Left renal pelvis (tissue), 4 donors: ENCODE measurements at regions not wholly inside any gene's neighbourhood (a gene's known extent, or its start where the extent isn't known, plus 50 kb on each side); places are given as distances from the start of the nearest gene placed in this dataset.
"Not testable (repeated sequence)": the region's sequence is repeated elsewhere in the genome, so short reads cannot be mapped to it uniquely, and the experiment has no call there.

Source experiments
- DNase-seq, 4 donors: peaks; one replicate each; pipeline ENCODE4 v3.0.0-alpha.2; 2013; ENCODE audit warnings: low read depth in 4 of 4, low spot score in 3 of 4

- no peak for DNase-seq
These were observed 201.8 kb upstream of the AGR3 start for GRCh38 chr7:17083392-17084165.

- DNase-seq, result no peak
These were observed 202.3 kb upstream of the AGR3 start for GRCh38 chr7:17084166-17084475.

GRCh38 chr7:17085186-17085585, 203.4 kb upstream of the AGR3 start:
- no peak for DNase-seq

GRCh38 chr7:17086403-17086802, 204.6 kb upstream of the AGR3 start:
- DNase-seq, result no peak

- no peak for DNase-seq
These were observed 207.7 kb upstream of the AHR start for GRCh38 chr7:17090751-17091150.

- DNase-seq, result no peak
These were observed 205.0 kb upstream of the AHR start for GRCh38 chr7:17093461-17093860.

- no peak for DNase-seq
These were observed 203.4 kb upstream of the AHR start for GRCh38 chr7:17094963-17095574.

GRCh38 chr7:17095931-17096330, 202.5 kb upstream of the AHR start:
- no peak for DNase-seq

- no peak for DNase-seq
These were observed 200.7 kb upstream of the AHR start for GRCh38 chr7:17097668-17098297.

- DNase-seq, result no peak
These were observed 199.9 kb upstream of the AHR start for GRCh38 chr7:17098515-17098914.

GRCh38 chr7:17099083-17099973, 199.1 kb upstream of the AHR start:
- DNase-seq, result no peak

- not testable (repeated sequence) for DNase-seq
These were observed 198.4 kb upstream of the AHR start for GRCh38 chr7:17099974-17100509.

- no peak for DNase-seq
These were observed 197.2 kb upstream of the AHR start for GRCh38 chr7:17101207-17101696.

GRCh38 chr7:17103170-17103569, 195.3 kb upstream of the AHR start:
- no peak for DNase-seq

GRCh38 chr7:17103984-17104383, 194.5 kb upstream of the AHR start:
- no peak for DNase-seq

GRCh38 chr7:17104419-17104818, 194.0 kb upstream of the AHR start:
- no peak for DNase-seq

GRCh38 chr7:17105701-17106100, 192.8 kb upstream of the AHR start:
- no peak for DNase-seq

- no peak for DNase-seq
These were observed 190.3 kb upstream of the AHR start for GRCh38 chr7:17108049-17108584.

- no peak for DNase-seq
These were observed 189.4 kb upstream of the AHR start for GRCh38 chr7:17109020-17109419.

GRCh38 chr7:17113770-17114169, 184.7 kb upstream of the AHR start:
- DNase-seq, result not testable (repeated sequence)
